GM10248 (cell line): ENCODE measurements at regions not wholly inside any gene's neighbourhood (a gene's known extent, or its start where the extent isn't known, plus 50 kb on each side); places are given as distances from the start of the nearest gene placed in this dataset.

Experiments used
- CTCF ChIA-PET: fragments of 300-600 bp; sonication (Branson Sonifier 250); formaldehyde crosslinking; extraction: SDS; loops from one replicate; lab custom pipeline; 2021; ENCODE audit warnings: antibody characterized with exemption; lab: Yijun Ruan, JAX
- POLR2A ChIA-PET: fragments of 350-650 bp; sonication (Branson Sonifier 250); formaldehyde crosslinking; extraction: SDS; loops from one replicate; lab custom pipeline; 2020; ENCODE audit warnings: antibody characterized with exemption; lab: Yijun Ruan, JAX
- DNase-seq: peaks from one replicate; pipeline ENCODE4 v3.0.0; 2012; ENCODE audit errors: extremely low spot score
- TF ChIP-seq, protein P1 (sequence below): IDR thresholded peaks from 2 replicates; pipeline ENCODE4 v1.5.1; 2012; ENCODE audit warnings: mild to moderate bottlenecking, low read depth; ENCODE audit errors: extremely low read depth, missing control alignments, control extremely low read depth

DNA sequence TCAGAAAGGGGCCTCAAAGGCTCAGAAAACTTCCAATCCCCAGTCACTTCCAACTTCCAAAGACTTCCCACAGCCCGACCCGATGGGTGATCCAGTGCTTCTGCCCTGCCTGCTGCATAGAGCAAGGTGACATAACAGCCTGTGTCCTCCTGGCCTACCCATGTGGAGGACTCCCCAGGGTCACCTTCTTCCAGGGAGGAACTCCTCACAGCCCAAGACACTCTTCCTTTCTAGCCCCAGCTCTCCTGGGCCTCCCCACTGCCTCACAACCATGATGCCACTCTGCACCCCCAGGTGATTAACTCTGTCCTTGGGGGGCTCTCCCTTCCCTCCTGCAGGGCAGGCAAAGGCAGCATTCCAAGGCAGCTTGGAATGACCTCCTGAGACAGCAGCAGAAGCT is 158.4 kb upstream of the PDE1C start:
- ChIA-PET CTCF (no interaction called here), POLR2A (no interaction called here)
- TF ChIP-seq, protein P1, sequence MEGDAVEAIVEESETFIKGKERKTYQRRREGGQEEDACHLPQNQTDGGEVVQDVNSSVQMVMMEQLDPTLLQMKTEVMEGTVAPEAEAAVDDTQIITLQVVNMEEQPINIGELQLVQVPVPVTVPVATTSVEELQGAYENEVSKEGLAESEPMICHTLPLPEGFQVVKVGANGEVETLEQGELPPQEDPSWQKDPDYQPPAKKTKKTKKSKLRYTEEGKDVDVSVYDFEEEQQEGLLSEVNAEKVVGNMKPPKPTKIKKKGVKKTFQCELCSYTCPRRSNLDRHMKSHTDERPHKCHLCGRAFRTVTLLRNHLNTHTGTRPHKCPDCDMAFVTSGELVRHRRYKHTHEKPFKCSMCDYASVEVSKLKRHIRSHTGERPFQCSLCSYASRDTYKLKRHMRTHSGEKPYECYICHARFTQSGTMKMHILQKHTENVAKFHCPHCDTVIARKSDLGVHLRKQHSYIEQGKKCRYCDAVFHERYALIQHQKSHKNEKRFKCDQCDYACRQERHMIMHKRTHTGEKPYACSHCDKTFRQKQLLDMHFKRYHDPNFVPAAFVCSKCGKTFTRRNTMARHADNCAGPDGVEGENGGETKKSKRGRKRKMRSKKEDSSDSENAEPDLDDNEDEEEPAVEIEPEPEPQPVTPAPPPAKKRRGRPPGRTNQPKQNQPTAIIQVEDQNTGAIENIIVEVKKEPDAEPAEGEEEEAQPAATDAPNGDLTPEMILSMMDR: no peak

DNA sequence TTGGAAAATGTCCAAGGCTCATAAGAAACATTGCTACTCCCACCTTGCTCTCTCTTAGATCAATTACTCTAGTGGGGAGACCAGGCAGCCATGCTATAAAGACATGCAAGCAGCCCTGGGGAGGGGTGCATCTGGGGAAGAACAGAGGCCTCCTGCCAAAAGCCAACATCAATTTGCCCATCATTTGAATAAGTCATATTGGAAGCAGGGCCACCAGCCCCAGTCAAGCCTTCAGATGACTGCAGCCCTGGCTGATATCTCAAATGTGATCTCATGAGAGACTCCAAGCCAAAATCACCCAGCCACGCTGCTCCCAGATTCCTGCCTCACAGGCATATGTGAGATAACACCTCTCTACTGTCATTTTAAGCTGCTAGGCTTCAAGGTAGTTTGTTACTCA is 157.5 kb upstream of the PDE1C start:
- TF ChIP-seq, protein P1: no peak
- ChIA-PET POLR2A (no interaction called here), CTCF (no interaction called here)
- DNase-seq: no peak

More for the DNA sequence above, 158.4 kb upstream of the PDE1C start:
- no peak for DNase-seq

DNA sequence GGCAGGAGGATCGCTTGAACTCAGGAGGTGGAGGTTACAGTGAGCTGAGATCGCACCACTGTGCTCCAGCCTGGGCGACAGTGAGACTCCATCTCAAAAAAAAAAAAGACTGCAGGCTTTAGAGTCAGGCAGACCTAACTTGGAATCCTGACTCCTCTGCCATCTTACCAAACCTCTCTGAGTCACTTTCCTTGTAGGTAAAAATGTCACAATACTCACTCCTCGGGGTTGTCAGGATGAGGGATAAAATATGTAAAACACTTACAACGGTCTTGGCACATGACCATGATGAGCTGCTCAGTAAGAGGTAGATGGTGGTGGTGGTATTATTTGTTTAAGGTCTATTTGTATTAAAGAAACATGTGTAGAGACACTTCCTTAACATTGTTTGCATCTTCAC is 154.1 kb upstream of the PDE1C start:
- TF ChIP-seq, protein P1: no peak
- ChIA-PET CTCF (interaction anchor here (7.6 kb wide), 1 partner anchor 13 kb away, joined by 56 read pairs; no protein-coding TSS in a partner anchor), POLR2A (no interaction called here)
- no peak for DNase-seq

DNA sequence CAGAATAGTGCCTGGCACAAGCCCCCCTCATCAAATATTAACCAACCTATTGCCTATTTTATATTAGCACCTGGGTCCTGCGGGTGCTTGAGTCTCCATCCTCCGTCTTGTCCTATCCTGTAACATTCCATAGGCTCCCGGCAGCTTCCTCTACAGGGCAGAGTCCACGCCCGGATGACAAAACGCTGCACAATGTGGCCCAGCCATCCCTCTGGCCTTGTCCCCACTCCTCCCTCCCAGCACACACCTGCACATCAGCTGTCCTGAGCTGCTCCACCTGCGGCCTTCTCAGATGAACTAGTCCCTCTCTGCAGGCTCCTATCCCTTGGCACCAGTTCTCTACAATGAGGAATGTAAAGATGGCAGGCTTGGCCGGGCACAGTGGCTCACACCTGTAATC is 153.5 kb upstream of the PDE1C start:
- POLR2A ChIA-PET: no interaction called here

DNA sequence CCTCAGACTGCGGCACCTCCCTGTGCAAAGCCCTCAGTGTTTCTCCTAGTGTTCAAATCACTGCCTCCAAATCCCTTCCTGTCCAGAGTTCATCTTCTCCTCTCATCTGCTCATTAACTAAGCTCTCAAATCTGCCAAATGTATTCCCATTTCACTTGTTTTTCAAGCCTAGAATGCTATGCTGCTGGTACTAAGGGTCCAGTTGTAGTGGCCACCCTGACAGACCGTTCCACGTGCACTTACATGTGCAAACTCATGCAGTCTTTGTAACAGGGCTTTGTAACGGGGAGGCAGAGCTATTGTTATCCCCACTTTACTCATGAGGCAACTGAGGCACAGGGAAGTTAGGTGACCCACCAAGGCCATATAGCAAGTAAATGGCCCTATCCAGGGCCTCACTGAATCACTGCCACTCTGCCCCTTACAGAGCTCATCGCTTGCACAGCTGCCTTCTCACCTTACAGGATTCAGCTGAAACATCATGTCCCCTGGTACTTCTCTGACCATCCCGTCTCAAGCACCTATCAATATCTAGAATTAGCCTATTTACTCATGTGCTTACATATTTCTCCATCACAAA is 153.0 kb upstream of the PDE1C start:
- ChIA-PET POLR2A (no interaction called here), CTCF (interaction anchor here (1.0 to 7.6 kb wide), 4 partner anchors 12 to 479 kb away, joined by 3 to 56 read pairs (median 4); no protein-coding TSS in a partner anchor)
- no peak for DNase-seq
- TF ChIP-seq, protein P1: no peak

More for the DNA sequence above, 153.5 kb upstream of the PDE1C start:
- TF ChIP-seq, protein P1: no peak
- CTCF ChIA-PET: interaction anchor here (1.1 to 7.6 kb wide), 3 partner anchors 12 to 480 kb away, joined by 3 to 56 read pairs (median 4); no protein-coding TSS in a partner anchor
- DNase-seq: no peak

DNA sequence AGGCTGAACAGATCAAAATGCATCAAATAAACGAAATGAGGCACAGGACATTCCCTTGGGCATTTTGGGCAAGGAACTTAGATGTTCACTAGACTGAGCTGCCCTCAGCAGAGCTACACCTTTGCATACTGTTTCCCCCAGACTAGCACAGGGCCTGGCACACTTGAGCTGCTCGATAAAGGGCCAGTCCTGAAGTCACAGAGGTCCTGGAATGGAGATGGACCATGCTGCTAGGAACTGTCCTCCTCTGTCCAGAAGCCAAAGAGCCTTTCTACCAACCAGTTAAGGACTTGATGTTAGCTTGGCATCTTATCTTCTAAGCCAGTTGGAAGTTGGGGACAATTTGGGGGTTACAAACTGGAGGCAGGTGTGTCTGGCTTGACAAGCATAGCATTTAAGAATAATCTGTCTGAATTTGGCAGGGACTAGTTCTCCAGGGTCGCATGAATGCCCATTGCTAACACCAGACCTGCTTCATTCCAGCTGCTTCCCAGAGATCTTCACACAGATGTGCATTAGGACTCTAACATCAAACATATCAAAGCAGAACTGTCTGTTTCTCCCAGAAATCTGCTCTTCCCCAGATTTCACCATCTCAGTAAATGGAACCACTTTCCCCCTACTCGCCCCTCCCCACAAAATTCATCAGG is 152.2 kb upstream of the PDE1C start:
- ChIA-PET POLR2A (no interaction called here), CTCF (interaction anchor here (1.0 to 7.6 kb wide), 5 partner anchors 11 to 478 kb away, joined by 3 to 56 read pairs (median 4); no protein-coding TSS in a partner anchor)
- TF ChIP-seq, protein P1: no peak
- DNase-seq: no peak
